ENCODE measurements at regions not wholly inside any gene's neighbourhood (a gene's known extent, or its start where the extent isn't known, plus 50 kb on each side); places are given as distances from the start of the nearest gene placed in this dataset.

GRCh38 chr11:25990406-25990805 is 341.5 kb upstream of the ANO3 start:
- H3K9ac ChIP-seq (ENCODE audit: low read length): no peak overlapping the region
- H3K27me3 ChIP-seq (ENCODE audit: insufficient read depth, low read length): no peaks in the 10 kb centered on the region
- ChIA-PET CTCF (no interaction called here), RAD21 (ENCODE audit: low non-redundant PET in 1 of 2, low total read pairs in 2 of 2, uncharacterized antibody in 2 of 2, unreplicated experiment in 2 of 2) (no interaction called here), POLR2A (no interaction called here)
- H3K4me2 ChIP-seq (ENCODE audit: low read length): no peak overlapping the region
- H3K27ac ChIP-seq (ENCODE audit: low read depth, low read length): no peak overlapping the region
- BruUV-seq (replicated peaks): no TSS peak
- ATAC-seq (no peak), DNase-seq (ENCODE audit: low read depth, low spot score) (no peak)
- TF ChIP-seq ZNF274 (IDR thresholded peaks at IDR 0.05; ENCODE audit: low read depth, low read length): no peak
- no peak for TF ChIP-seq SP1 (IDR thresholded peaks at IDR 0.05; ENCODE audit: low read depth)
- no peak for TF ChIP-seq ATF3 (IDR thresholded peaks at IDR 0.05)
- TF ChIP-seq CEBPB (IDR thresholded peaks at IDR 0.05; ENCODE audit: low read depth): no peak
- no peaks in the 10 kb centered on the region for H3K4me1 ChIP-seq (ENCODE audit: control insufficient read depth in 1 of 2, insufficient read depth in 2 of 2, low read length in 2 of 2)
- peaks cover 4 to 8% of the 10 kb centered on the region in 2 experiments; a peak in 3 of 4 replicates for H3K9me3 ChIP-seq (ENCODE audit: control insufficient read depth in 1 of 2, insufficient read depth in 1 of 2, low read depth in 1 of 2, low read length in 2 of 2)
- H2AFZ ChIP-seq (ENCODE audit: low read depth, low read length, poor library complexity, severe bottlenecking): no peak overlapping the region
- H3K4me3 ChIP-seq (replicated peaks in 1 of 2; ENCODE audit: low read depth in 1 of 2, low read length in 2 of 2): no peak overlapping the region
- no peaks in the 10 kb centered on the region for H3K9me2 ChIP-seq (ENCODE audit: insufficient read depth)
- H3K79me2 ChIP-seq (ENCODE audit: insufficient read depth, low read length): no peaks in the 10 kb centered on the region
- no peaks in the 10 kb centered on the region for H4K20me1 ChIP-seq (ENCODE audit: insufficient read depth)
- intact Hi-C loops (cut with micrococcal nuclease): no loop called here
- H3K36me3 ChIP-seq (ENCODE audit: control insufficient read depth in 1 of 2, insufficient read depth in 2 of 2, low read length in 2 of 2): no peaks in the 10 kb centered on the region

GRCh38 chr11:25991476-25991875 is 340.5 kb upstream of the ANO3 start:
- Histone ChIP-seq H3K27me3 (ENCODE audit: insufficient read depth, low read length) (no peaks in the 10 kb centered on the region), H3K79me2 (ENCODE audit: insufficient read depth, low read length) (no peaks in the 10 kb centered on the region)

More at GRCh38 chr11:25991476-25991875, 340.5 kb upstream of the ANO3 start:
- peaks cover 4 to 5% of the 10 kb centered on the region in 2 experiments; a peak in 3 of 4 replicates for H3K9me3 ChIP-seq (ENCODE audit: control insufficient read depth in 1 of 2, insufficient read depth in 1 of 2, low read depth in 1 of 2, low read length in 2 of 2)
- intact Hi-C loops (cut with micrococcal nuclease): no loop called here
- ChIA-PET CTCF (no interaction called here), POLR2A (no interaction called here), RAD21 (ENCODE audit: low non-redundant PET in 1 of 2, low total read pairs in 2 of 2, uncharacterized antibody in 2 of 2, unreplicated experiment in 2 of 2) (no interaction called here)
- no peaks in the 10 kb centered on the region for H3K4me1 ChIP-seq (ENCODE audit: control insufficient read depth in 1 of 2, insufficient read depth in 2 of 2, low read length in 2 of 2)
- H3K27ac ChIP-seq (ENCODE audit: low read depth, low read length): no peak overlapping the region
- no peak overlapping the region for H3K9ac ChIP-seq (ENCODE audit: low read length)
- BruUV-seq (replicated peaks): no TSS peak
- no peaks in the 10 kb centered on the region for H3K9me2 ChIP-seq (ENCODE audit: insufficient read depth)
- no peaks in the 10 kb centered on the region for H3K36me3 ChIP-seq (ENCODE audit: control insufficient read depth in 1 of 2, insufficient read depth in 2 of 2, low read length in 2 of 2)
- H3K4me3 ChIP-seq (replicated peaks in 1 of 2; ENCODE audit: low read depth in 1 of 2, low read length in 2 of 2): no peak overlapping the region
- no peaks in the 10 kb centered on the region for H4K20me1 ChIP-seq (ENCODE audit: insufficient read depth)
- ATAC-seq: no peak
- no peak overlapping the region for H2AFZ ChIP-seq (ENCODE audit: low read depth, low read length, poor library complexity, severe bottlenecking)
- H3K4me2 ChIP-seq (ENCODE audit: low read length): no peak overlapping the region
- TF ChIP-seq MAX (IDR thresholded peaks at IDR 0.05): no peak
- TF ChIP-seq EZH2phosphoT487 (IDR thresholded peaks at IDR 0.05; ENCODE audit: borderline replicate concordance): no peak
- no peak for TF ChIP-seq CEBPB (IDR thresholded peaks at IDR 0.05; ENCODE audit: low read depth)
- TF ChIP-seq REST (IDR thresholded peaks at IDR 0.05; ENCODE audit: low read depth): no peak
- DNase-seq (ENCODE audit: low read depth, low spot score): no peak

All from HCT116 (cell line).